ENCODE measurements at regions not wholly inside any gene's neighbourhood (a gene's known extent, or its start where the extent isn't known, plus 50 kb on each side); places are given as distances from the start of the nearest gene placed in this dataset.

DNA sequence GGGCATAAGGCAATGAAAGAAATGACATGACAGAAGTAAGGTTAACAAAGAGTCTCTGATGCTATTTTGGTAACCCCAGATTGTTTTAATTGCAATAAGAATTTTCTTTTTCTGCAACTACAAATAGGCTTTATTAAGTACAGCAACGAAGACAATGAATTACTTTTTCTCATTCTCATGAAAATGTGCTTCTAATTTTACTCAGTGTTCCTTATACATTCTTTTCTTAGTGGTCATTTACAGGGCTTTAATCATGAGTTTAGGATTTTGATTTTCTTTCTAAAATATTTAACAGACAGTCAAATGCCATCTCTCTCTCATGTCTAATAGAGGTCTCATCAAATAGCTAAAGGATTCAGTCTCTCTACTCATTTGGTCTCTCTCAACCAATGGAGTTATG lies 452.1 kb downstream of the RAP2B start:
- Mint-ChIP-seq H3K36me3 (ENCODE audit: insufficient read depth) (no peaks in the 10 kb centered on the region), H3K4me3 (no peak overlapping the region), H3K27me3 (ENCODE audit: low read depth) (no peaks in the 10 kb centered on the region), H3K4me1 (ENCODE audit: low read depth) (no peaks in the 10 kb centered on the region), H3K9me3 (no peaks in the 10 kb centered on the region)
- no peak for ATAC-seq
- no peak for DNase-seq

DNA sequence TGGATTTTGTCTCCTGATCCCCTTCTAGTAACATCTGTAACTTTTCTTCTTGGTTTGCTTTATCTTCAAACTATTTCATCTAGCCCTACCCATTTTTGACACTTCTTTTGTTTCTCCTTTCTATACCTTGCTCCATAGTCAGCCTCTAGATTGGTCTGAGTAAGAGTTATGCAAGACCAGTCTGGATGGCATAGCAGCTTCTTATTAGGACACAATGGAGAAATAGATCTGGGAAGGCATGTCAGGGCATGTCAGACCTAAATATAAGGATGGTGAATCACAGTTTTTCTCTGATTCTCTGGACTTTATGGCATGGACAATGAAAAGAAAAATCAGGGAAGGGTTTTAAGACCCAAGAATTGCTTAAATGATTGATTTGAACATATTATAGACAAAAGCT lies 452.5 kb downstream of the RAP2B start:
- no peak for DNase-seq
- Mint-ChIP-seq H3K27me3 (ENCODE audit: low read depth) (no peaks in the 10 kb centered on the region), H3K36me3 (ENCODE audit: insufficient read depth) (no peaks in the 10 kb centered on the region), H3K9me3 (no peaks in the 10 kb centered on the region), H3K4me3 (no peak overlapping the region), H3K4me1 (ENCODE audit: low read depth) (no peaks in the 10 kb centered on the region)
- ATAC-seq, result no peak

- no peak for DNase-seq
- H3K4me3 Mint-ChIP-seq, result no peak overlapping the region
- peaks cover under 1% of the 10 kb centered on the region for H3K4me1 Mint-ChIP-seq (ENCODE audit: low read depth)
- H3K9me3 Mint-ChIP-seq, result peaks cover 7% of the 10 kb centered on the region
- no peaks in the 10 kb centered on the region for H3K27me3 Mint-ChIP-seq (ENCODE audit: low read depth)
- H3K36me3 Mint-ChIP-seq (ENCODE audit: insufficient read depth), result no peaks in the 10 kb centered on the region
- ATAC-seq, result no peak
Measured at GRCh38 chr3:153615863-153616262, 453.8 kb downstream of the RAP2B start.

- DNase-seq, result no peak
- H3K4me1 Mint-ChIP-seq (ENCODE audit: low read depth), result peaks cover 17% of the 10 kb centered on the region
- H3K36me3 Mint-ChIP-seq (ENCODE audit: insufficient read depth), result no peaks in the 10 kb centered on the region
- no peak overlapping the region for H3K4me3 Mint-ChIP-seq
- no peaks in the 10 kb centered on the region for H3K27me3 Mint-ChIP-seq (ENCODE audit: low read depth)
- peaks cover 9% of the 10 kb centered on the region for H3K9me3 Mint-ChIP-seq
- ATAC-seq, result no peak
Measured at GRCh38 chr3:153617463-153617862, 455.4 kb downstream of the RAP2B start.

DNA sequence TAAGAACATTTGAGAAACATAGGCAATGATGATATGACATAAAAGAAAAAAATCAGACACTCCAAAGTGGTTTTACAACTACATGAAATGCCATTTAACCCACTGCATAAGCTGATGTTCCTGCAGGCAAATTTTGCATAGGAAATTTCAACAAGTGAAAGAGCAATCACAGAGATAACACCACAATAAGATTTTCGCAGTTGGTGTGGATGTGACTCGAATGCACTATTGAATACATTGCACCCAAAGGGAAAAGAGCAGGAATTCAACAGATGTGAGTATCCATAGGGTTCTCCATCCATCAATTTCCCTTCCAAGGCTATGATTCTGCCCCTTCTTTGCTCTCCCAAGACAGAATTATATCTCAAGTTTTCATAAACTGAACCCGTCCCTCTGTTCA lies 456.1 kb downstream of the RAP2B start:
- no peaks in the 10 kb centered on the region for H3K27me3 Mint-ChIP-seq (ENCODE audit: low read depth)
- H3K36me3 Mint-ChIP-seq (ENCODE audit: insufficient read depth), result no peaks in the 10 kb centered on the region
- no peak overlapping the region for H3K4me3 Mint-ChIP-seq
- H3K9me3 Mint-ChIP-seq, result peaks cover 9% of the 10 kb centered on the region
- peaks cover 22% of the 10 kb centered on the region for H3K4me1 Mint-ChIP-seq (ENCODE audit: low read depth)
- ATAC-seq, result no peak
- DNase-seq, result no peak

- Mint-ChIP-seq H3K4me1 (ENCODE audit: low read depth) (peaks cover 32% of the 10 kb centered on the region), H3K4me3 (no peak overlapping the region)
- no peak for DNase-seq
Measured at GRCh38 chr3:153619268-153619667, 457.2 kb downstream of the RAP2B start.

DNA sequence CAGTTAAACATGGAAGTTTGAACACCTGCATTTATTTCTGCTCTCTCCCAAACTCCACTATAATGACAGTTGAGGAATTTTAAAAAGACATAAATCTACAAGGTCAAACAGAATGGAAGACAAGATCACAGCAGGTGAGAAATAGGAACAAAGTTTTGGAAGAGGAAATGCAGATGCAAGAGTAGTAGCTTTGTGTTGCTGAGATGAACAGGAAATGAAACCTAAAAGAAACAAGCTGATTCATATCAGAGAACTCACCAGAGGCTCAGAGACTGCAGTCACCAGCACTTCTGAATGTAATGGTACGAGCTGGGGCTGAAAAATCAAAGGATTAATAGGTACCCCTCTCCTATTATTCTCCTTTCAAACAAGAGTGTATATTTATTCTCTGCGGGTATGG lies 459.9 kb downstream of the RAP2B start:
- no peak for DNase-seq
- Mint-ChIP-seq H3K27me3 (ENCODE audit: low read depth) (no peaks in the 10 kb centered on the region), H3K9me3 (peaks cover 9% of the 10 kb centered on the region)

More at GRCh38 chr3:153619268-153619667, 457.2 kb downstream of the RAP2B start:
- Mint-ChIP-seq H3K27me3 (ENCODE audit: low read depth) (no peaks in the 10 kb centered on the region), H3K9me3 (peaks cover 9% of the 10 kb centered on the region), H3K36me3 (ENCODE audit: insufficient read depth) (no peaks in the 10 kb centered on the region)
- no peak for ATAC-seq

DNA sequence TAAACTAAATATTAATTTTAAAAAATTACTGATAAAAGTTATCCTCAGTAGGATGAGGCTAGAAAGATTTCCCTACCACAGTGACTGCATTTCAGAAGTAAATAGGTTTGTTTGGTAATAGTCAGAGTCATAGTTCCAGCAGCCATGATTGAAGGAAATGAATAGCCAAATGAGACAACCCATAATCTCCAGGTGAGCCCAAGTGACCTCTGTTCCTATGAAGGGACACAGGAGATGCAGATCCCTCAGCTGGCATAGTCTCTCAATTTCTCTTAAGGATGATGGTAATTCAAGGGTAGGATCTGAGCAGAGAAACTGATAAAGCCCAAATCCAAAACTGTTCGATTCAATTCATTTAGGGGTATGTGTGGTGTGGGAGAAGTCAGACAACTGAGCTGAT lies 461.8 kb downstream of the RAP2B start:
- no peak for DNase-seq
- H3K4me1 Mint-ChIP-seq (ENCODE audit: low read depth), result peaks cover 71% of the 10 kb centered on the region
- peaks cover 9% of the 10 kb centered on the region for H3K9me3 Mint-ChIP-seq
- peak overlapping the region; percentile 42 for H3K4me3 Mint-ChIP-seq
- no peaks in the 10 kb centered on the region for H3K27me3 Mint-ChIP-seq (ENCODE audit: low read depth)
- ATAC-seq, result peak; percentile 3 to 5
- H3K36me3 Mint-ChIP-seq (ENCODE audit: insufficient read depth), result no peaks in the 10 kb centered on the region

More for the DNA sequence above, 459.9 kb downstream of the RAP2B start:
- peak; percentile 46 to 49 for ATAC-seq
- H3K4me1 Mint-ChIP-seq (ENCODE audit: low read depth), result peaks cover 55% of the 10 kb centered on the region
- no peaks in the 10 kb centered on the region for H3K36me3 Mint-ChIP-seq (ENCODE audit: insufficient read depth)
- peak overlapping the region; percentile 17 for H3K4me3 Mint-ChIP-seq

- no peaks in the 10 kb centered on the region for H3K36me3 Mint-ChIP-seq (ENCODE audit: insufficient read depth)
- H3K27me3 Mint-ChIP-seq (ENCODE audit: low read depth), result no peaks in the 10 kb centered on the region
- H3K9me3 Mint-ChIP-seq, result peaks cover 9% of the 10 kb centered on the region
- H3K4me1 Mint-ChIP-seq (ENCODE audit: low read depth), result peaks cover 76% of the 10 kb centered on the region
- DNase-seq (no peak), ATAC-seq (peak; percentile 66)
- peak overlapping the region; percentile 42 for H3K4me3 Mint-ChIP-seq
Measured at GRCh38 chr3:153624310-153625030, 462.4 kb downstream of the RAP2B start.

DNA sequence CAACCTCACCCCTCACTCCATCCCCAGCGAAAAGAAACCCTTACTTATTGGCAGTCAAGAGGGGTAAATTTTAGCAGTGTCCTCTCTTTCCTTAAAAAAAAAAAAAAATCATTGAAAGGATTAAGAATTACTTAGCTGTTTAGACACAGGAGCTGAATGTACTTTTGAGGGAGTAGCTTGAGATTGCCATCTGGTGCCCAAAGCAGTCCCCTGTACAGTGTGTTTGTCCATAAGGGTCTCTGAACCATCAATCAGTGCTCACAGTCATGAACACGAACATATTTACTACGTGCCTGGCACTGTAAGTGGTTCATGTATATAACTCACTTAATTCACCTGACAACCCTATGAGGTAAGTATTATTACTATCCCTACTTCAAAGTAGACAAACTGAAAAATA lies 463.5 kb downstream of the RAP2B start:
- H3K9me3 Mint-ChIP-seq, result peaks cover 5% of the 10 kb centered on the region
- H3K4me3 Mint-ChIP-seq, result no peak overlapping the region
- H3K4me1 Mint-ChIP-seq (ENCODE audit: low read depth), result peaks cover 83% of the 10 kb centered on the region
- DNase-seq (no peak), ATAC-seq (no peak)
- no peaks in the 10 kb centered on the region for H3K27me3 Mint-ChIP-seq (ENCODE audit: low read depth)
- no peaks in the 10 kb centered on the region for H3K36me3 Mint-ChIP-seq (ENCODE audit: insufficient read depth)

DNA sequence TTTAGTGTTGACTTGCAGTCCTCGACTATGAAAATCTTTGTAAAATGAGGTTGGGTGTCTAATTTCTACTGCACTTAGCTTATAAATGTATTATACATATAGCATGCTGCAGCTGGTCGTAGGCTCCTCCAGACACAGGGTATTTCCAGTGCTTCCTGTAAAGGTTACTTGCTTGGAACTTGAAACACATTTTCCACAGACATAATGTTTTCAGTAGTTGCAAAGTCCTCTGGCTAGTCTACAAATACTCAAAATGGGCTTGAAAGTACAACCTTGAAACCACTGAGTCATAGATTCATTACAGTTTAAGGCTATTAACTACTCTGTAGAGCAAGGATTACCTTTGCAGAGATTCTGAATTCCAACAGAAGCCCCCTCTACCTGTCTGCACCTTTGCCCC lies 464.1 kb downstream of the RAP2B start:
- Mint-ChIP-seq H3K27me3 (ENCODE audit: low read depth) (no peaks in the 10 kb centered on the region), H3K36me3 (ENCODE audit: insufficient read depth) (no peaks in the 10 kb centered on the region), H3K4me3 (no peak overlapping the region), H3K4me1 (ENCODE audit: low read depth) (peaks cover 84% of the 10 kb centered on the region), H3K9me3 (no peaks in the 10 kb centered on the region)
- DNase-seq (no peak), ATAC-seq (peak; percentile 35 to 41)

GRCh38 chr3:153628591-153628990 lies 466.6 kb downstream of the RAP2B start:
- no peak for ATAC-seq
- DNase-seq, result no peak

DNA sequence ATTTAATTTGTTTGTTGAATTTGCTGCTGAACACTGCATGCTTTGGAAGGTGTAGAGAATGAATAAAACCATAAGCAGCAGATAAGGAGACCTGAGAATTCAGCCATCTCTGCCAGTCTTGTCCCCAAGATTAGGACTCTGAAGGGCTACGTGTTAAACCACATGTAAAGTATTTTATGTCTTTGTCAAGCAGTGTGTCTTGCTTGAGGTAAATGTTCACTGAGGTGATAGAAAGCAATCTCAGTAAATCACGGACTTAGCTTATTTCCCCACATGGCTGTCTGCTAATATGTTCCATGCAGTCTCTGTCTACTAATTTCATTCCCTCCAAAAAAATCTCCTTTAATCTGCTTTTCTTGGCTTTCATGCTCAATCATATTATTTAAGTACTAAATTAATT lies 467.1 kb downstream of the RAP2B start:
- Mint-ChIP-seq H3K27me3 (ENCODE audit: low read depth) (no peaks in the 10 kb centered on the region), H3K4me1 (ENCODE audit: low read depth) (peaks cover 71% of the 10 kb centered on the region), H3K36me3 (ENCODE audit: insufficient read depth) (no peaks in the 10 kb centered on the region), H3K9me3 (no peaks in the 10 kb centered on the region), H3K4me3 (no peak overlapping the region)
- DNase-seq (no peak), ATAC-seq (no peak)

More at GRCh38 chr3:153628591-153628990, 466.6 kb downstream of the RAP2B start:
- Mint-ChIP-seq H3K4me1 (ENCODE audit: low read depth) (peaks cover 75% of the 10 kb centered on the region), H3K36me3 (ENCODE audit: insufficient read depth) (no peaks in the 10 kb centered on the region), H3K27me3 (ENCODE audit: low read depth) (no peaks in the 10 kb centered on the region), H3K9me3 (no peaks in the 10 kb centered on the region), H3K4me3 (no peak overlapping the region)

GRCh38 chr3:153631102-153631501 lies 469.1 kb downstream of the RAP2B start:
- no peak for ATAC-seq
- no peaks in the 10 kb centered on the region for H3K27me3 Mint-ChIP-seq (ENCODE audit: low read depth)

GRCh38 chr3:153631664-153632063 lies 469.6 kb downstream of the RAP2B start:
- H3K36me3 Mint-ChIP-seq (ENCODE audit: insufficient read depth), result no peaks in the 10 kb centered on the region
- H3K27me3 Mint-ChIP-seq (ENCODE audit: low read depth), result no peaks in the 10 kb centered on the region
- ATAC-seq, result no peak
- no peaks in the 10 kb centered on the region for H3K9me3 Mint-ChIP-seq
- no peak overlapping the region for H3K4me3 Mint-ChIP-seq
- DNase-seq, result no peak
- H3K4me1 Mint-ChIP-seq (ENCODE audit: low read depth), result peaks cover 49% of the 10 kb centered on the region

More at GRCh38 chr3:153631102-153631501, 469.1 kb downstream of the RAP2B start:
- Mint-ChIP-seq H3K4me3 (no peak overlapping the region), H3K9me3 (no peaks in the 10 kb centered on the region), H3K4me1 (ENCODE audit: low read depth) (peaks cover 55% of the 10 kb centered on the region), H3K36me3 (ENCODE audit: insufficient read depth) (no peaks in the 10 kb centered on the region)
- DNase-seq, result no peak

All from activated T-cell treated with anti-CD3 and anti-CD28 coated beads, Interleukin-2, amount 50 U/mL, for 4 hours (primary cell).